Panc1 (cell line): ENCODE measurements at regions not wholly inside any gene's neighbourhood (a gene's known extent, or its start where the extent isn't known, plus 50 kb on each side); places are given as distances from the start of the nearest gene placed in this dataset.

Experiments used
- ATAC-seq: fragments of 200-7000 bp; cut with Tn5 transposase; 2 replicates; pipeline ENCODE4 v1.9.1; 2020; ENCODE audit warnings: mild to moderate bottlenecking, moderate library complexity
- BruUV-seq: library from RNA; stranded (reverse); fragments of 400-500 nt; replicated peaks from 2 replicates; lab custom pipeline; 2021; lab: Mats Ljungman, UMichigan
- CTCF ChIA-PET: fragments of 300-600 bp; sonication (Branson Sonifier 250); formaldehyde crosslinking; loops from one replicate; lab custom pipeline; 2022; ENCODE audit warnings: antibody characterized with exemption; lab: Charles Lee
- POLR2A ChIA-PET: fragments of 300-600 bp; sonication (Branson Sonifier 250); formaldehyde crosslinking; loops from one replicate; lab custom pipeline; 2022; ENCODE audit warnings: antibody characterized with exemption; lab: Charles Lee
- DNase-seq: peaks from one replicate; pipeline ENCODE4 v3.0.0-alpha.2; 2010; ENCODE audit warnings: low read depth, low spot score
- H3K27ac ChIP-seq: 2 replicates; pipeline ENCODE4 v1.5.1; 2011; ENCODE audit warnings: mild to moderate bottlenecking, low read length, inconsistent platforms
- H3K27me3 ChIP-seq: fragments of 200-500 bp; sonication (Bioruptor generic); 2 replicates; pipeline ENCODE4 v1.6.0; 2014; ENCODE audit warnings: low read length, inconsistent platforms; ENCODE audit not compliant: control insufficient read depth, insufficient read depth
- H3K36me3 ChIP-seq: fragments of 200-500 bp; sonication (Bioruptor generic); 2 replicates; pipeline ENCODE4 v1.5.1; 2014; ENCODE audit warnings: inconsistent platforms, mild to moderate bottlenecking, low read length, moderate library complexity; ENCODE audit not compliant: control insufficient read depth, insufficient read depth
- H3K4me1 ChIP-seq: 2 replicates; pipeline ENCODE4 v1.5.1; 2011; ENCODE audit warnings: inconsistent platforms, mild to moderate bottlenecking, low read length, moderate library complexity; ENCODE audit not compliant: control insufficient read depth, insufficient read depth
- H3K4me3 ChIP-seq, 2 experiments: 2 replicates each; pipeline ENCODE4 v1.5.1; 2011 to 2012; ENCODE audit warnings: low read depth in 2 of 2, low read length in 2 of 2, mild to moderate bottlenecking in 2 of 2, inconsistent platforms in 1 of 2, moderate library complexity in 1 of 2
- H3K9me3 ChIP-seq: fragments of 200-500 bp; sonication (Bioruptor generic); 2 replicates; pipeline ENCODE4 v1.5.1; 2014; ENCODE audit warnings: low read depth, mild to moderate bottlenecking, inconsistent platforms, low read length, moderate library complexity; ENCODE audit not compliant: control insufficient read depth, insufficient read depth
- POLR2AphosphoS5 ChIP-seq: IDR thresholded peaks from 2 replicates; pipeline ENCODE4 v1.6.1; 2012; ENCODE audit warnings: mild to moderate bottlenecking, low read depth, low read length, moderate library complexity
- REST ChIP-seq, 2 experiments: IDR thresholded peaks; 2 replicates each; pipeline ENCODE4 v1.6.1; 2011 to 2012; ENCODE audit warnings: low read depth in 2 of 2, control low read depth in 1 of 2, low read length in 1 of 2, mild to moderate bottlenecking in 1 of 2, moderate library complexity in 1 of 2; ENCODE audit not compliant: insufficient read depth in 1 of 2
- SIN3A ChIP-seq: IDR thresholded peaks from 2 replicates; pipeline ENCODE4 v1.6.1; 2012; ENCODE audit warnings: low read depth, mild to moderate bottlenecking, low read length, moderate library complexity, borderline replicate concordance; ENCODE audit not compliant: insufficient read depth
- TCF7L2 ChIP-seq: IDR thresholded peaks from 2 replicates; pipeline ENCODE4 v1.6.1; 2011; ENCODE audit warnings: mild to moderate bottlenecking, low read depth, low read length, inconsistent platforms
- in situ Hi-C: cut with HindIII; loops from 2 replicates; pipeline ENCODE4 v1.10.0; 2016; ENCODE audit warnings: low sequenced_read_pairs, low pct_unique_long_range_greater_than_20kb
- intact Hi-C: fragments of 100-400 bp; cut with micrococcal nuclease; formaldehyde crosslinking; loops from one replicate; pipeline ENCODE4 v1.10.0; 2022; ENCODE audit not compliant: unreplicated experiment
- TF ChIP-seq, protein P1 (sequence below): fragments of 450-650 bp; IDR thresholded peaks from 2 replicates; pipeline ENCODE4 v1.5.1; 2017; ENCODE audit warnings: mild to moderate bottlenecking

DNA sequence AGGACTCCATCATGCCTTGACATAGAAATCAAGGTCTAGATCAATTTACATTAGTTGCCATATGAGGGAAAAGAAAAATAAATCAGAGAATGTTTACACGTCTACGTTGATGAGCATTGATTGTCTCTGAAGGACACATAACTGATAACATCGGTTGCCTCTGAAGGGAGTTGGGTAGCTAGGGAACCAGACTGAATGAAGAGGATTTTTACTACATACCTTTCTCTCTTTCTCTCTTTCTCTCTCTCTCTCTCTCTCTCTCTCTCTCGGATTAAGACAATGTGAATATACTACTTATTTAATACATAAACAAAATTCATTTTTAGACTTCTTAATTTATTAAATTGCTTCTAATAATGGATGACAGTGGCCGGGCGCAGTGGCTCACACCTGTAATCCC is 118.4 kb upstream of the DAPK1 start:
- in situ Hi-C loops: no loop called here
- CTCF ChIA-PET: no interaction called here
- no peaks in the 10 kb centered on the region for H3K27me3 ChIP-seq
- no peaks in the 10 kb centered on the region for H3K9me3 ChIP-seq
- TF ChIP-seq SIN3A (no peak), REST (IDR thresholded peaks at IDR 0.05; ENCODE audit: insufficient read depth in 1 of 2, low read depth in 2 of 2, low read length in 1 of 2) (no peak), TCF7L2 (no peak), POLR2AphosphoS5 (no peak)
- TF ChIP-seq, protein P1, sequence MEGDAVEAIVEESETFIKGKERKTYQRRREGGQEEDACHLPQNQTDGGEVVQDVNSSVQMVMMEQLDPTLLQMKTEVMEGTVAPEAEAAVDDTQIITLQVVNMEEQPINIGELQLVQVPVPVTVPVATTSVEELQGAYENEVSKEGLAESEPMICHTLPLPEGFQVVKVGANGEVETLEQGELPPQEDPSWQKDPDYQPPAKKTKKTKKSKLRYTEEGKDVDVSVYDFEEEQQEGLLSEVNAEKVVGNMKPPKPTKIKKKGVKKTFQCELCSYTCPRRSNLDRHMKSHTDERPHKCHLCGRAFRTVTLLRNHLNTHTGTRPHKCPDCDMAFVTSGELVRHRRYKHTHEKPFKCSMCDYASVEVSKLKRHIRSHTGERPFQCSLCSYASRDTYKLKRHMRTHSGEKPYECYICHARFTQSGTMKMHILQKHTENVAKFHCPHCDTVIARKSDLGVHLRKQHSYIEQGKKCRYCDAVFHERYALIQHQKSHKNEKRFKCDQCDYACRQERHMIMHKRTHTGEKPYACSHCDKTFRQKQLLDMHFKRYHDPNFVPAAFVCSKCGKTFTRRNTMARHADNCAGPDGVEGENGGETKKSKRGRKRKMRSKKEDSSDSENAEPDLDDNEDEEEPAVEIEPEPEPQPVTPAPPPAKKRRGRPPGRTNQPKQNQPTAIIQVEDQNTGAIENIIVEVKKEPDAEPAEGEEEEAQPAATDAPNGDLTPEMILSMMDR: no peak
- no peak overlapping the region for H3K4me3 ChIP-seq
- H3K4me1 ChIP-seq: no peaks in the 10 kb centered on the region
- BruUV-seq: no TSS peak
- no peaks in the 10 kb centered on the region for H3K36me3 ChIP-seq
- no peak overlapping the region for H3K27ac ChIP-seq
- intact Hi-C loops: no loop called here
- ATAC-seq (no peak), DNase-seq (no peak)
- POLR2A ChIA-PET: no interaction called here

DNA sequence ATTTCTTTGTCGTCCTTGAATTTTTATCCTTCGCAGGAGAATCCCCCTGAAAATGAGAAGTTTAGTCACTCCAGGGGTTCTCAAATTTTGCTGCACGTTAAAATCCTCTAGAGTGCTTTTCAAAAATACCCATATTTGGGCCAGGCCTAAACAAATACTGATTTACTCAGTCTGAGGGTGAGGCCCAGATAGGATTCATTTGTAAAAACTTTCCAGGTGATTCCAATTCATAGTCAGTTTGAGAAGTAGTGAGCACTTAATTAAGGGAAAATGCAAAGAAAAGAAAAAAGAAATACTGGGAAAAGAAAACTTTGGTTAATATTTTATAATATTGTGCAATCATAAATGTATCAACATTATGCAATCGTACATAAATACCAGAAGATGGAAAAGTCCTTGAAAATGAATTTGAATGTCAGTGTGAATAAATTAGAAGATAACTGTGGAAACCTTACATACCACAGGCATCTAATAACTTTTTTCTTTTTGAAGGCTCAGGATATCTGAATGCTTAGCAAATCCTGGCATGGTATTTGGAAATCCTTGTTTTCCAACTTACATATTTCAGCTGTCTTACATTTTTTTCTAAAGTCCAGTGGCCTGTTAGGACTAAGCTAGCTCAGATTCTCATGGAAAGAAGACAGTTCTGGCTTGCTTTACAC is 116.5 kb upstream of the DAPK1 start:
- Histone ChIP-seq H3K4me1 (no peaks in the 10 kb centered on the region), H3K27ac (no peak overlapping the region), H3K9me3 (no peaks in the 10 kb centered on the region), H3K36me3 (no peaks in the 10 kb centered on the region), H3K27me3 (no peaks in the 10 kb centered on the region), H3K4me3 (no peak overlapping the region)
- in situ Hi-C loops: no loop called here
- TF ChIP-seq TCF7L2 (no peak), POLR2AphosphoS5 (no peak), SIN3A (no peak), REST (IDR thresholded peaks at IDR 0.05; ENCODE audit: insufficient read depth in 1 of 2, low read depth in 2 of 2, low read length in 1 of 2) (no peak)
- TF ChIP-seq, protein P1: no peak
- CTCF ChIA-PET: no interaction called here
- no TSS peak for BruUV-seq
- DNase-seq (no peak), ATAC-seq (no peak)
- POLR2A ChIA-PET: no interaction called here
- intact Hi-C loops: no loop called here
